GM06990 (cell line): ENCODE measurements at regions not wholly inside any gene's neighbourhood (a gene's known extent, or its start where the extent isn't known, plus 50 kb on each side); places are given as distances from the start of the nearest gene placed in this dataset.

ENCODE experiments used
- DNase-seq: peaks from one replicate; pipeline ENCODE4 v3.0.0-alpha.2; 2011; ENCODE audit not compliant: insufficient read length; ENCODE audit errors: extremely low read depth
- H3K27me3 ChIP-seq: replicated peaks from 2 replicates; pipeline ENCODE4 v1.6.0; 2011; ENCODE audit warnings: low read length; ENCODE audit not compliant: control insufficient read depth, insufficient read depth
- H3K36me3 ChIP-seq: 2 replicates; pipeline ENCODE4 v1.5.1; 2011; ENCODE audit warnings: low read length; ENCODE audit not compliant: control insufficient read depth, insufficient read depth
- H3K4me3 ChIP-seq: replicated peaks from 2 replicates; pipeline ENCODE4 v1.5.1; 2011; ENCODE audit warnings: low read depth, mild to moderate bottlenecking, control low read depth, low read length
- TF ChIP-seq, protein P1 (sequence below): IDR thresholded peaks from 2 replicates; pipeline ENCODE4 v1.5.1; 2011; ENCODE audit warnings: low read length, control low read depth, mild to moderate bottlenecking, inconsistent platforms; ENCODE audit not compliant: insufficient read depth, poor library complexity, severe bottlenecking

DNA sequence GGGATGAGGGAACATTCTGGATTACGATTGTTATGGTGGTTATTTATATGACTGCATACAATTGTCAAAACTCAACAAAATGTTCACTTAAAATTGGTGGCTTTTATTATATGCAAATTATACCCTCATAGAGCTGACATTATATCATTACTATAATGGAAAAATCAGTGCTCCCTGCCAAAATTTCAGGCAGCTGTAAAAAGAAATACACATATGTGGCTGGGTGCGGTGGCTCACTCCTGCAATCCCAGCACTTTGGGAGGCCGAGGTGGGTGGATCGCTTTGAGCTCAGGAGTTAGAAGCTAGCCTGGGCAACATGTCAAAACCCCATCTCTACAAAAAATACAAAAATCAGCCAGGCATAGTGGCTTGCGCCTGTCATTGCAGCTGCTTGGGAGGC lies 75.8 kb upstream of the SULF2 start:
- Histone ChIP-seq H3K36me3 (no peaks in the 10 kb centered on the region), H3K27me3 (no peaks in the 10 kb centered on the region; the same call in 1 of the 2 replicates)
- TF ChIP-seq, protein P1, sequence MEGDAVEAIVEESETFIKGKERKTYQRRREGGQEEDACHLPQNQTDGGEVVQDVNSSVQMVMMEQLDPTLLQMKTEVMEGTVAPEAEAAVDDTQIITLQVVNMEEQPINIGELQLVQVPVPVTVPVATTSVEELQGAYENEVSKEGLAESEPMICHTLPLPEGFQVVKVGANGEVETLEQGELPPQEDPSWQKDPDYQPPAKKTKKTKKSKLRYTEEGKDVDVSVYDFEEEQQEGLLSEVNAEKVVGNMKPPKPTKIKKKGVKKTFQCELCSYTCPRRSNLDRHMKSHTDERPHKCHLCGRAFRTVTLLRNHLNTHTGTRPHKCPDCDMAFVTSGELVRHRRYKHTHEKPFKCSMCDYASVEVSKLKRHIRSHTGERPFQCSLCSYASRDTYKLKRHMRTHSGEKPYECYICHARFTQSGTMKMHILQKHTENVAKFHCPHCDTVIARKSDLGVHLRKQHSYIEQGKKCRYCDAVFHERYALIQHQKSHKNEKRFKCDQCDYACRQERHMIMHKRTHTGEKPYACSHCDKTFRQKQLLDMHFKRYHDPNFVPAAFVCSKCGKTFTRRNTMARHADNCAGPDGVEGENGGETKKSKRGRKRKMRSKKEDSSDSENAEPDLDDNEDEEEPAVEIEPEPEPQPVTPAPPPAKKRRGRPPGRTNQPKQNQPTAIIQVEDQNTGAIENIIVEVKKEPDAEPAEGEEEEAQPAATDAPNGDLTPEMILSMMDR: no peak

GRCh38 chr20:47860049-47860830 lies 75.0 kb upstream of the SULF2 start:
- TF ChIP-seq, protein P1: no peak
- no peak overlapping the region for H3K4me3 ChIP-seq
- H3K36me3 ChIP-seq: no peaks in the 10 kb centered on the region
- H3K27me3 ChIP-seq: no peaks in the 10 kb centered on the region; the same call in 1 of the 2 replicates
- no peak for DNase-seq

More for the DNA sequence above, 75.8 kb upstream of the SULF2 start:
- DNase-seq: no peak
- H3K4me3 ChIP-seq: no peak overlapping the region

GRCh38 chr20:47859278-47859677 lies 74.0 kb upstream of the SULF2 start:
- TF ChIP-seq, protein P1: no peak

DNA sequence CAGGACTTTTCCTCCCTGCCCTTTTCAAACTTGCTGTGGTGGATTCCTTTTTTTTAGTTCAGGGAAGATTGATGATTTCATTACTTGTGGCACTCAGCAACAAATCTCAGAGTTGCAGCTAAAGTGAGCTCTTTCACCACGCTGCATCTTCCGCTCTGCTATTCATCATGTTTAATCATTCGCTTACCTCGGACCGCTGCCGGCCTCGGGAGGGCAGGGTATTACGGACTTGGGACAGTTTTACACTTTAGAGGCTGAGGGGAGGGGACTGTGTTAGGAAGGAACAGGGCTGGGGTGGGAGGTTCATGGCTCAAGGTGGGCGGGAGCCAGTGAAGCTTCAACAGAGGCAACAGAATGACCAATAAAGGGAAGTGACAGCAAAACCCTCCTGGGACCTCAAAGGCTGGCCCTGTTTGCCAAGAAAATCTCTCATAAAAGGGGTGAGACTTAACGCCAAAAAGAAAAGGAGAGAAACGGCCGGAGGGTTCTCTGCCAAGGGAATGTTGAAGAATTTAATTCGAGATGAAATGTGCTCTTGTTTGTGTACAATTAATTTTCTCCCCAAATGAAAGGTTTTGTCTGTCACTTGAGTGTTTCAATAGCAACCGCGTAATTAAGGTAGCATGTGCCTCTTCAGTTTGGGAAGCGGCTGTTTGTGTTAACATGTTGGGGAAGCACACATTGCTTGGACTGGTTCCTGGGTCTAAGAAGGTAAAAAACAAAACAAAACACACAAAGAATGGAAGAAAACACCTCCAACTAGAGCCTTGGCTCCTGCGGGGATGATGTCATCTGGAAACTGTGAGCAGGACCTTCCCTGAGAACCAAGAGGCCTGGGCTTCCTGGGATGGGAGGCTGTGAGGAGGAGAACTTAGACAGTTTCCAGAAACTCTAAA lies 72.5 kb upstream of the SULF2 start:
- Histone ChIP-seq H3K27me3 (no peaks in the 10 kb centered on the region; the same call in none of the 2 replicates), H3K36me3 (no peaks in the 10 kb centered on the region), H3K4me3 (no peak overlapping the region)
- TF ChIP-seq, protein P1: no peak
- no peak for DNase-seq

More at GRCh38 chr20:47859278-47859677, 74.0 kb upstream of the SULF2 start:
- Histone ChIP-seq H3K4me3 (no peak overlapping the region), H3K27me3 (no peaks in the 10 kb centered on the region; the same call in 1 of the 2 replicates), H3K36me3 (no peaks in the 10 kb centered on the region)
- DNase-seq: no peak

- no peak for DNase-seq
- TF ChIP-seq, protein P1: no peak
Measured at GRCh38 chr20:47857187-47857568, 71.9 kb upstream of the SULF2 start.

More at GRCh38 chr20:47857187-47857568, 71.9 kb upstream of the SULF2 start:
- no peaks in the 10 kb centered on the region; the same call in none of the 2 replicates for H3K27me3 ChIP-seq
- H3K4me3 ChIP-seq: no peak overlapping the region
- no peaks in the 10 kb centered on the region for H3K36me3 ChIP-seq
